A549 (cell line): ENCODE measurements at regions not wholly inside any gene's neighbourhood (a gene's known extent, or its start where the extent isn't known, plus 50 kb on each side); places are given as distances from the start of the nearest gene placed in this dataset.

Experiments used
- ATAC-seq, 2 experiments: fragments of 200-7000 bp in 1 of 2; fragments of >200 bp in 1 of 2; cut with Nextera tagmentation in 1 of 2; cut with Tn5 transposase in 1 of 2; 3 replicates each; pipeline versions ENCODE4 v1.8.0 to v1.9.1; 2018 to 2020; ENCODE audit warnings: mild to moderate bottlenecking in 1 of 2, moderate library complexity in 1 of 2
- CTCF ChIA-PET: fragments of 300-600 bp; sonication (Branson Sonifier 250); formaldehyde crosslinking; extraction: SDS; loops from one replicate; lab custom pipeline; 2021; ENCODE audit warnings: antibody characterized with exemption, inconsistent platforms; lab: Yijun Ruan, JAX
- POLR2A ChIA-PET: fragments of 350-600 bp; formaldehyde crosslinking; extraction: SDS; loops from one replicate; lab custom pipeline; 2021; ENCODE audit warnings: antibody characterized with exemption, inconsistent platforms; lab: Yijun Ruan, JAX
- DNase-seq, 2 experiments: peaks; one replicate each; pipeline versions ENCODE4 v3.0.0 to v3.0.0-alpha.2; 2011 to 2016; ENCODE audit warnings: low read depth in 1 of 2, low spot score in 1 of 2
- FAIRE-seq: peaks from 2 replicates; lab custom pipeline; 2011; peaks lifted over from hg19 to GRCh38; lab: Jason Lieb, UNC
- H3K27ac ChIP-seq, 2 experiments: fragments of >200 bp; sonication (Bioruptor Twin); formaldehyde crosslinking; 3 replicates each; pipeline ENCODE4 v1.5.1; 2016 to 2017
- H3K4me1 ChIP-seq: fragments of >200 bp; sonication (Bioruptor Twin); formaldehyde crosslinking; 3 replicates; pipeline ENCODE4 v1.6.1; 2016
- H3K4me2 ChIP-seq: fragments of >200 bp; sonication (Bioruptor Twin); formaldehyde crosslinking; 3 replicates; pipeline ENCODE4 v1.6.1; 2016
- H3K4me3 ChIP-seq: fragments of >200 bp; sonication (Bioruptor Twin); formaldehyde crosslinking; 3 replicates; pipeline ENCODE4 v1.5.1; 2016
- H3K9me3 ChIP-seq: fragments of >200 bp; sonication (Bioruptor Twin); formaldehyde crosslinking; 3 replicates; pipeline ENCODE4 v1.6.1; 2016
- CBX8 ChIP-seq: fragments of 200-600 bp; sonication (generic); IDR thresholded peaks from 2 replicates; pipeline ENCODE4 v1.6.1; 2016
- CEBPB ChIP-seq, 2 experiments: fragments of >200 bp in 1 of 2; sonication (Bioruptor Twin) in 1 of 2; formaldehyde crosslinking in 1 of 2; IDR thresholded peaks; 2 replicates each; pipeline ENCODE4 v1.6.1; 2012 to 2016
- EP300 ChIP-seq, 2 experiments: fragments of >200 bp; sonication (Bioruptor Twin); formaldehyde crosslinking; IDR thresholded peaks; 2 replicates in 1 of 2; 3 replicates in 1 of 2; pipeline ENCODE4 v1.6.1; 2016 to 2017
- ESRRA ChIP-seq: fragments of 150-350 bp; IDR thresholded peaks from 2 replicates; pipeline ENCODE4 v1.6.1; 2014; ENCODE audit warnings: mild to moderate bottlenecking, low read length, borderline replicate concordance
- GATA3 ChIP-seq: IDR thresholded peaks from 2 replicates; pipeline ENCODE4 v1.6.1; 2012; ENCODE audit warnings: borderline replicate concordance
- HOXA7 ChIP-seq: fragments of 250-450 bp; sonication (Bioruptor Pico); IDR thresholded peaks from 2 replicates; pipeline ENCODE4 v1.5.0; 2020; ENCODE audit warnings: mild to moderate bottlenecking, moderate library complexity
- HOXB5 ChIP-seq: fragments of 250-450 bp; sonication (Bioruptor Pico); IDR thresholded peaks from 2 replicates; pipeline ENCODE4 v1.5.0; 2020; ENCODE audit warnings: mild to moderate bottlenecking, moderate library complexity
- JUN ChIP-seq, 2 experiments: fragments of >200 bp; sonication (Bioruptor Twin); formaldehyde crosslinking; IDR thresholded peaks; 2 replicates in 1 of 2; 3 replicates in 1 of 2; pipeline ENCODE4 v1.6.1; 2016 to 2017
- JUNB ChIP-seq: fragments of >200 bp; sonication (Bioruptor Twin); formaldehyde crosslinking; IDR thresholded peaks from 2 replicates; pipeline ENCODE4 v1.6.1; 2016
- MAFK ChIP-seq: fragments of 450-650 bp; IDR thresholded peaks from 2 replicates; pipeline ENCODE4 v1.6.1; 2014; ENCODE audit not compliant: partially characterized antibody
- MYC ChIP-seq: IDR thresholded peaks from 2 replicates; pipeline ENCODE4 v1.6.1; 2012; ENCODE audit warnings: mild to moderate bottlenecking, inconsistent platforms, low read length, improper control_type of control experiment, borderline replicate concordance
- NFE2L2 ChIP-seq: fragments of 150-350 bp; conservative IDR thresholded peaks from 2 replicates; pipeline ENCODE4 v1.6.1; 2014; ENCODE audit warnings: low read length
- PHF8 ChIP-seq: fragments of 200-600 bp; sonication (generic); IDR thresholded peaks from 2 replicates; pipeline ENCODE4 v1.6.1; 2016; ENCODE audit warnings: low read depth, mild to moderate bottlenecking, antibody characterized with exemption, moderate library complexity, borderline replicate concordance
- POLR2AphosphoS2 ChIP-seq: conservative IDR thresholded peaks from 2 replicates; pipeline ENCODE4 v1.6.1; 2012; ENCODE audit warnings: low read length, improper control_type of control experiment, inconsistent platforms
- RCOR1 ChIP-seq: fragments of 150-350 bp; IDR thresholded peaks from 2 replicates; pipeline ENCODE4 v1.6.1; 2014; ENCODE audit warnings: antibody characterized with exemption, low read length, low read depth
- RNF2 ChIP-seq: fragments of 200-600 bp; sonication (generic); IDR thresholded peaks from 2 replicates; pipeline ENCODE4 v1.6.1; 2016; ENCODE audit warnings: low read depth, mild to moderate bottlenecking, antibody characterized with exemption, moderate library complexity, borderline replicate concordance
- SMC3 ChIP-seq: fragments of >200 bp; sonication (Bioruptor Twin); formaldehyde crosslinking; IDR thresholded peaks from 3 replicates; pipeline ENCODE4 v1.6.1; 2018; ENCODE audit warnings: inconsistent platforms
- ZFP36 ChIP-seq: fragments of 450-650 bp; IDR thresholded peaks from 2 replicates; pipeline ENCODE4 v1.6.1; 2014; ENCODE audit warnings: borderline replicate concordance; ENCODE audit not compliant: partially characterized antibody
- ZNF302 ChIP-seq: fragments of 250-450 bp; sonication (Bioruptor Pico); IDR thresholded peaks from 2 replicates; pipeline ENCODE4 v1.9.0; 2021; ENCODE audit warnings: inconsistent platforms, mild to moderate bottlenecking, moderate library complexity
- ZSCAN20 ChIP-seq: fragments of 250-450 bp; sonication (Bioruptor Pico); IDR thresholded peaks from 2 replicates; pipeline ENCODE4 v1.8.0; 2022; ENCODE audit warnings: mild to moderate bottlenecking, moderate library complexity
- WGBS: methylation state at CpG from one replicate; pipeline ENCODE4 v1.1.6; 2017; ENCODE audit errors: missing lambda C conversion rate; 5-methylcytosine and 5-hydroxymethylcytosine counted together
- TF ChIP-seq, protein P1 (sequence below): fragments of >200 bp; sonication (Bioruptor Twin); formaldehyde crosslinking; IDR thresholded peaks from 3 replicates; pipeline ENCODE4 v1.5.1; 2016
- TF ChIP-seq, protein P2 (sequence below): fragments of 450-650 bp; IDR thresholded peaks from 2 replicates; pipeline ENCODE4 v1.6.1; 2014; ENCODE audit warnings: antibody characterized with exemption
- TF ChIP-seq, protein P3 (sequence below): fragments of 250-450 bp; sonication (Bioruptor Pico); IDR thresholded peaks from 2 replicates; pipeline ENCODE4 v1.5.0; 2021; ENCODE audit warnings: mild to moderate bottlenecking, moderate library complexity, borderline replicate concordance
- TF ChIP-seq, protein P4 (sequence below): IDR thresholded peaks from 2 replicates; pipeline ENCODE4 v1.6.1; 2012

GRCh38 chr7:51968461-51968860, 651.9 kb upstream of the COBL start:
- CTCF ChIA-PET, result no interaction called here
- no peak for ATAC-seq

GRCh38 chr7:51965454-51965853, 648.8 kb upstream of the COBL start:
- TF ChIP-seq, protein P1, sequence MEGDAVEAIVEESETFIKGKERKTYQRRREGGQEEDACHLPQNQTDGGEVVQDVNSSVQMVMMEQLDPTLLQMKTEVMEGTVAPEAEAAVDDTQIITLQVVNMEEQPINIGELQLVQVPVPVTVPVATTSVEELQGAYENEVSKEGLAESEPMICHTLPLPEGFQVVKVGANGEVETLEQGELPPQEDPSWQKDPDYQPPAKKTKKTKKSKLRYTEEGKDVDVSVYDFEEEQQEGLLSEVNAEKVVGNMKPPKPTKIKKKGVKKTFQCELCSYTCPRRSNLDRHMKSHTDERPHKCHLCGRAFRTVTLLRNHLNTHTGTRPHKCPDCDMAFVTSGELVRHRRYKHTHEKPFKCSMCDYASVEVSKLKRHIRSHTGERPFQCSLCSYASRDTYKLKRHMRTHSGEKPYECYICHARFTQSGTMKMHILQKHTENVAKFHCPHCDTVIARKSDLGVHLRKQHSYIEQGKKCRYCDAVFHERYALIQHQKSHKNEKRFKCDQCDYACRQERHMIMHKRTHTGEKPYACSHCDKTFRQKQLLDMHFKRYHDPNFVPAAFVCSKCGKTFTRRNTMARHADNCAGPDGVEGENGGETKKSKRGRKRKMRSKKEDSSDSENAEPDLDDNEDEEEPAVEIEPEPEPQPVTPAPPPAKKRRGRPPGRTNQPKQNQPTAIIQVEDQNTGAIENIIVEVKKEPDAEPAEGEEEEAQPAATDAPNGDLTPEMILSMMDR, result no peak
- TF ChIP-seq RCOR1 (no peak), RNF2 (no peak), ESRRA (no peak), JUNB (no peak), HOXB5 (CRISPR knock-in tag) (no peak), EP300 (IDR thresholded peaks at IDR 0.05) (no peak), CBX8 (no peak), CEBPB (IDR thresholded peaks at IDR 0.05) (no peak)
- TF ChIP-seq, protein P2, sequence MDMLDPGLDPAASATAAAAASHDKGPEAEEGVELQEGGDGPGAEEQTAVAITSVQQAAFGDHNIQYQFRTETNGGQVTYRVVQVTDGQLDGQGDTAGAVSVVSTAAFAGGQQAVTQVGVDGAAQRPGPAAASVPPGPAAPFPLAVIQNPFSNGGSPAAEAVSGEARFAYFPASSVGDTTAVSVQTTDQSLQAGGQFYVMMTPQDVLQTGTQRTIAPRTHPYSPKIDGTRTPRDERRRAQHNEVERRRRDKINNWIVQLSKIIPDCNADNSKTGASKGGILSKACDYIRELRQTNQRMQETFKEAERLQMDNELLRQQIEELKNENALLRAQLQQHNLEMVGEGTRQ, result no peak
- TF ChIP-seq, protein P3, sequence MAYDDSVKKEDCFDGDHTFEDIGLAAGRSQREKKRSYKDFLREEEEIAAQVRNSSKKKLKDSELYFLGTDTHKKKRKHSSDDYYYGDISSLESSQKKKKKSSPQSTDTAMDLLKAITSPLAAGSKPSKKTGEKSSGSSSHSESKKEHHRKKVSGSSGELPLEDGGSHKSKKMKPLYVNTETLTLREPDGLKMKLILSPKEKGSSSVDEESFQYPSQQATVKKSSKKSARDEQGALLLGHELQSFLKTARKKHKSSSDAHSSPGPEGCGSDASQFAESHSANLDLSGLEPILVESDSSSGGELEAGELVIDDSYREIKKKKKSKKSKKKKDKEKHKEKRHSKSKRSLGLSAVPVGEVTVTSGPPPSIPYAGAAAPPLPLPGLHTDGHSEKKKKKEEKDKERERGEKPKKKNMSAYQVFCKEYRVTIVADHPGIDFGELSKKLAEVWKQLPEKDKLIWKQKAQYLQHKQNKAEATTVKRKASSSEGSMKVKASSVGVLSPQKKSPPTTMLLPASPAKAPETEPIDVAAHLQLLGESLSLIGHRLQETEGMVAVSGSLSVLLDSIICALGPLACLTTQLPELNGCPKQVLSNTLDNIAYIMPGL (CRISPR knock-in tag), result no peak
- TF ChIP-seq, protein P4, sequence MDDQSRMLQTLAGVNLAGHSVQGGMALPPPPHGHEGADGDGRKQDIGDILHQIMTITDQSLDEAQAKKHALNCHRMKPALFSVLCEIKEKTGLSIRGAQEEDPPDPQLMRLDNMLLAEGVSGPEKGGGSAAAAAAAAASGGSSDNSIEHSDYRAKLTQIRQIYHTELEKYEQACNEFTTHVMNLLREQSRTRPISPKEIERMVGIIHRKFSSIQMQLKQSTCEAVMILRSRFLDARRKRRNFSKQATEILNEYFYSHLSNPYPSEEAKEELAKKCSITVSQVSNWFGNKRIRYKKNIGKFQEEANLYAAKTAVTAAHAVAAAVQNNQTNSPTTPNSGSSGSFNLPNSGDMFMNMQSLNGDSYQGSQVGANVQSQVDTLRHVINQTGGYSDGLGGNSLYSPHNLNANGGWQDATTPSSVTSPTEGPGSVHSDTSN, result no peak
- no peak for FAIRE-seq
- no peak for ATAC-seq

More at GRCh38 chr7:51968461-51968860, 651.9 kb upstream of the COBL start:
- FAIRE-seq, result no peak
- H3K9me3 ChIP-seq, result no peaks in the 10 kb centered on the region
- POLR2A ChIA-PET, result no interaction called here
- no peak for TF ChIP-seq HOXA7 (CRISPR knock-in tag)
- TF ChIP-seq POLR2AphosphoS2, result no peak
- no peak for TF ChIP-seq MAFK
- no peak for TF ChIP-seq HOXB5 (CRISPR knock-in tag)
- no peak for TF ChIP-seq JUN (IDR thresholded peaks at IDR 0.05)
- TF ChIP-seq SMC3, result no peak
- no peak for TF ChIP-seq NFE2L2
- no peak for TF ChIP-seq ZSCAN20 (CRISPR knock-in tag)
- TF ChIP-seq PHF8, result no peak
- no peak for TF ChIP-seq ZFP36
- TF ChIP-seq GATA3, result no peak
- no peak for TF ChIP-seq MYC
- no peak for TF ChIP-seq ZNF302 (CRISPR knock-in tag)
- TF ChIP-seq, all 56 proteins: peak for 0
- 3% methylated on average over 2 of the region's 2 CpGs for WGBS
- Histone ChIP-seq H3K4me3 (no peak overlapping the region), H3K27ac (no peak overlapping the region), H3K4me2 (no peak overlapping the region), H3K4me1 (no peaks in the 10 kb centered on the region)
- DNase-seq, result no peak

More at GRCh38 chr7:51965454-51965853, 648.8 kb upstream of the COBL start:
- Histone ChIP-seq H3K4me2 (no peak overlapping the region), H3K4me3 (no peak overlapping the region), H3K9me3 (no peaks in the 10 kb centered on the region), H3K4me1 (no peaks in the 10 kb centered on the region), H3K27ac (no peak overlapping the region)
- no peak for DNase-seq
- whole genome bisulfite sequencing, result 2% methylated on average over 5 of the region's 5 CpGs
- ChIA-PET CTCF (no interaction called here), POLR2A (no interaction called here)
